Fibroblast of the aortic adventitia (primary cell): ENCODE measurements at regions not wholly inside any gene's neighbourhood (a gene's known extent, or its start where the extent isn't known, plus 50 kb on each side); places are given as distances from the start of the nearest gene placed in this dataset.

Experiments
- DNase-seq: peaks from one replicate; pipeline ENCODE4 v3.0.0-alpha.2; 2010; ENCODE audit warnings: low read depth
- H3K4me3 ChIP-seq: 2 replicates; pipeline ENCODE4 v1.5.1; 2011; ENCODE audit warnings: low read depth, mild to moderate bottlenecking, control low read depth, low read length, moderate library complexity
- CTCF ChIP-seq: IDR thresholded peaks from 2 replicates; pipeline ENCODE4 v1.5.1; 2011; ENCODE audit warnings: mild to moderate bottlenecking, low read length, control low read depth, inconsistent platforms; ENCODE audit not compliant: insufficient read depth

GRCh38 chr9:107700847-107701246 lies 211.3 kb upstream of the KLF4 start:
- H3K4me3 ChIP-seq: no peak overlapping the region
- DNase-seq: no peak
- TF ChIP-seq CTCF: no peak

GRCh38 chr9:107699231-107699630 lies 209.7 kb upstream of the KLF4 start:
- TF ChIP-seq CTCF: no peak
- no peak for DNase-seq
- no peak overlapping the region for H3K4me3 ChIP-seq

GRCh38 chr9:107698779-107699178 lies 209.2 kb upstream of the KLF4 start:
- TF ChIP-seq CTCF: no peak

GRCh38 chr9:107696302-107696701 lies 206.7 kb upstream of the KLF4 start:
- DNase-seq: no peak
- H3K4me3 ChIP-seq: no peak overlapping the region
- no peak for TF ChIP-seq CTCF

More at GRCh38 chr9:107698779-107699178, 209.2 kb upstream of the KLF4 start:
- no peak overlapping the region for H3K4me3 ChIP-seq
- DNase-seq: no peak

- no peak for DNase-seq
These were observed 204.8 kb upstream of the KLF4 start for GRCh38 chr9:107694390-107694789.

GRCh38 chr9:107693625-107694326 lies 204.2 kb upstream of the KLF4 start:
- no peak overlapping the region for H3K4me3 ChIP-seq
- no peak for TF ChIP-seq CTCF
- peak; percentile 51 for DNase-seq

More at GRCh38 chr9:107694390-107694789, 204.8 kb upstream of the KLF4 start:
- no peak for TF ChIP-seq CTCF
- no peak overlapping the region for H3K4me3 ChIP-seq

- no peak for DNase-seq
- TF ChIP-seq CTCF: no peak
- no peak overlapping the region for H3K4me3 ChIP-seq
These were observed 202.1 kb upstream of the KLF4 start for GRCh38 chr9:107691664-107692063.
